GM12875 (cell line): ENCODE measurements at regions not wholly inside any gene's neighbourhood (a gene's known extent, or its start where the extent isn't known, plus 50 kb on each side); places are given as distances from the start of the nearest gene placed in this dataset.

Experiments used
- H3K4me3 ChIP-seq: one replicate; pipeline ENCODE4 v1.5.1; 2011; ENCODE audit warnings: low read depth, low read length, control low read depth
- CTCF ChIP-seq: IDR thresholded peaks from 2 replicates; pipeline ENCODE4 v1.5.1; 2011; ENCODE audit warnings: low read depth, mild to moderate bottlenecking, control low read depth, inconsistent platforms, low read length, moderate library complexity, borderline replicate concordance; ENCODE audit not compliant: insufficient read depth

- no peak for TF ChIP-seq CTCF
- H3K4me3 ChIP-seq: no peak overlapping the region
These were observed 67.8 kb upstream of the CAPRIN2 start for GRCh38 chr12:30822385-30823155.

GRCh38 chr12:30820406-30820946, 65.7 kb upstream of the CAPRIN2 start:
- H3K4me3 ChIP-seq: no peak overlapping the region
- TF ChIP-seq CTCF: no peak

- no peak overlapping the region for H3K4me3 ChIP-seq
- no peak for TF ChIP-seq CTCF
These were observed 63.8 kb upstream of the CAPRIN2 start for GRCh38 chr12:30818562-30818961.

- TF ChIP-seq CTCF: no peak
- no peak overlapping the region for H3K4me3 ChIP-seq
These were observed 62.2 kb upstream of the CAPRIN2 start for GRCh38 chr12:30816742-30817465.

GRCh38 chr12:30814295-30814655, 59.5 kb upstream of the CAPRIN2 start:
- no peak overlapping the region for H3K4me3 ChIP-seq
- no peak for TF ChIP-seq CTCF

GRCh38 chr12:30813525-30814294, 59.0 kb upstream of the CAPRIN2 start:
- TF ChIP-seq CTCF: no peak

More at GRCh38 chr12:30813525-30814294, 59.0 kb upstream of the CAPRIN2 start:
- H3K4me3 ChIP-seq: no peak overlapping the region
